ENCODE measurements at regions not wholly inside any gene's neighbourhood (a gene's known extent, or its start where the extent isn't known, plus 50 kb on each side); places are given as distances from the start of the nearest gene placed in this dataset.

DNA sequence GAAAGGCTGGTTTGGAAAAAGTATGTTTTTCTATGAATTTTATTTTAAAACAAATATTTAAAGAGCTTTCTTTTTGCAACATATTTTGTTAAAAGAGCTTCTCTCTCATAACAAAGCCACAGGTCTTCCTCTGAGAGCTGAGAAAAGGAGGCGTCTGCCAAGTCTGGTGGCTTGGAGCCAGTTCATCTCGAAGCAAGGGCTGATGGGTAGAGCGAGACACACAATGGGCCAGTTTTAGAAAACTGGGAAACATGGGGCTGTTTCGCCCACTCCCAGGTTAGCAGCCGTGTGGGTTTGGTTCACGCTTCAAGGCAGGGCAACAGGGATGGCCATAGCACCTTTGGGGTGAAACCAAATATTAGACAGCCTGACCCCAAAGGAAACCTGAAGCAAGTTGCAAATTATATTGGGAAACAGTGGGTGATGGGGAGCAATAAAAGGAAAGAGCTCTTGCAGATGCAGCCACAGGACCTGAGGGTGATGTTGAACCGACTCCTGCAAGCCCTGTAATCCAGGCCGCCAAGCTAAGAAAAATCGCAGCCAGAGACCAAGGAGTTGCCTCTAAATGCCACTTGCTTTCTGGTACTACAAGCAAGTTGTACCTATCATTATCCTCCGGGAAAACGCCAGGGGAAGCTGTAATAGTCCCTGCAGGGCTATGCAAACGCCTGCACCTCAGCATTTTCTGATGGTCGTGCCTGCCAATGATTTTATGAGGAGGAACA, 88.4 kb upstream of the GALNT15 start:
- no peak for TF ChIP-seq POLR2A (IDR thresholded peaks at IDR 0.05)
- TF ChIP-seq POLR2AphosphoS5 (IDR thresholded peaks at IDR 0.05), result no peak
- TF ChIP-seq, protein P1, sequence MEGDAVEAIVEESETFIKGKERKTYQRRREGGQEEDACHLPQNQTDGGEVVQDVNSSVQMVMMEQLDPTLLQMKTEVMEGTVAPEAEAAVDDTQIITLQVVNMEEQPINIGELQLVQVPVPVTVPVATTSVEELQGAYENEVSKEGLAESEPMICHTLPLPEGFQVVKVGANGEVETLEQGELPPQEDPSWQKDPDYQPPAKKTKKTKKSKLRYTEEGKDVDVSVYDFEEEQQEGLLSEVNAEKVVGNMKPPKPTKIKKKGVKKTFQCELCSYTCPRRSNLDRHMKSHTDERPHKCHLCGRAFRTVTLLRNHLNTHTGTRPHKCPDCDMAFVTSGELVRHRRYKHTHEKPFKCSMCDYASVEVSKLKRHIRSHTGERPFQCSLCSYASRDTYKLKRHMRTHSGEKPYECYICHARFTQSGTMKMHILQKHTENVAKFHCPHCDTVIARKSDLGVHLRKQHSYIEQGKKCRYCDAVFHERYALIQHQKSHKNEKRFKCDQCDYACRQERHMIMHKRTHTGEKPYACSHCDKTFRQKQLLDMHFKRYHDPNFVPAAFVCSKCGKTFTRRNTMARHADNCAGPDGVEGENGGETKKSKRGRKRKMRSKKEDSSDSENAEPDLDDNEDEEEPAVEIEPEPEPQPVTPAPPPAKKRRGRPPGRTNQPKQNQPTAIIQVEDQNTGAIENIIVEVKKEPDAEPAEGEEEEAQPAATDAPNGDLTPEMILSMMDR (IDR thresholded peaks at IDR 0.05), result no peak
